K562 (cell line): ENCODE measurements at regions not wholly inside any gene's neighbourhood (a gene's known extent, or its start where the extent isn't known, plus 50 kb on each side); places are given as distances from the start of the nearest gene placed in this dataset.

Experiments used
- JUNB ChIP-seq: fragments of 450-650 bp; formaldehyde crosslinking; conservative IDR thresholded peaks from 2 replicates; pipeline ENCODE4 v1.4.0; 2020; ENCODE audit warnings: mild to moderate bottlenecking
- SIN3B ChIP-seq: fragments of 450-650 bp; IDR thresholded peaks from 2 replicates; pipeline ENCODE4 v1.6.1; 2017; ENCODE audit warnings: low read depth, mild to moderate bottlenecking, moderate library complexity
- ZNF445 ChIP-seq: fragments of 250-450 bp; sonication (Bioruptor Pico); IDR thresholded peaks from 2 replicates; pipeline ENCODE4 v1.4.0; 2020; ENCODE audit warnings: low read depth, mild to moderate bottlenecking, moderate library complexity
- TF ChIP-seq, protein P1 (sequence below): sonication (generic); formaldehyde crosslinking; IDR thresholded peaks from 2 replicates; pipeline ENCODE4 v1.8.1; 2022; ENCODE audit warnings: missing genetic modification reagents

DNA sequence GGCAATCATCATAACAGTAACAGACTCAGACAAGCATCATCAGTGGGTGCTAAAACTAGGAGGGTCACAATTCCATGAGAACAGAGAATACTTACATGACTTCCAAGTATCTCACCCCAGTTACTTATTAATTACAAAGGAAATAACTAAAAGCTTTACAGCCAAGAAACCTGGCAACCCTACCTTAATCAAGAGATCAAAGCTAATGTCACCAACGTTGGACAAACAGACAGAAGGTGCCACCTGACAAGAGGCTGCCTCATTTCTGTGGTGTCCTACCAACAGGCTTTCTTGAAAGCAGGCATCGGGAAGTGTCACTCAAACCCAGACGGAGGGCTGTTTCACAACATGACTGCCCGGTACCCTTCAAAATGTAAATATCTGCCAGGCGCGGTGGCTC is 84.6 kb downstream of the RMI2 start:
- no peak for TF ChIP-seq SIN3B
- TF ChIP-seq ZNF445 (CRISPR knock-in tag), result no peak
- TF ChIP-seq, protein P1, sequence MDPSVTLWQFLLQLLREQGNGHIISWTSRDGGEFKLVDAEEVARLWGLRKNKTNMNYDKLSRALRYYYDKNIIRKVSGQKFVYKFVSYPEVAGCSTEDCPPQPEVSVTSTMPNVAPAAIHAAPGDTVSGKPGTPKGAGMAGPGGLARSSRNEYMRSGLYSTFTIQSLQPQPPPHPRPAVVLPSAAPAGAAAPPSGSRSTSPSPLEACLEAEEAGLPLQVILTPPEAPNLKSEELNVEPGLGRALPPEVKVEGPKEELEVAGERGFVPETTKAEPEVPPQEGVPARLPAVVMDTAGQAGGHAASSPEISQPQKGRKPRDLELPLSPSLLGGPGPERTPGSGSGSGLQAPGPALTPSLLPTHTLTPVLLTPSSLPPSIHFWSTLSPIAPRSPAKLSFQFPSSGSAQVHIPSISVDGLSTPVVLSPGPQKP (CRISPR knock-in tag), result no peak
- TF ChIP-seq JUNB (CRISPR knock-in tag), result no peak
